B cell (primary cell): ENCODE measurements at regions not wholly inside any gene's neighbourhood (a gene's known extent, or its start where the extent isn't known, plus 50 kb on each side); places are given as distances from the start of the nearest gene placed in this dataset.

Experiments used
- ATAC-seq: fragments of 200-7000 bp; cut with Tn5 transposase; one replicate; pipeline ENCODE4 v1.10.0; 2021; ENCODE audit warnings: low read depth, mild to moderate bottlenecking, moderate number of reproducible peaks, moderate library complexity
- CTCF ChIA-PET: fragments of 350-600 bp; sonication (Branson Sonifier 250); formaldehyde crosslinking; loops from one replicate; lab custom pipeline; 2021; ENCODE audit warnings: antibody characterized with exemption, inconsistent platforms; lab: Charles Lee
- POLR2A ChIA-PET: fragments of 350-600 bp; sonication (Branson Sonifier 250); formaldehyde crosslinking; loops from one replicate; lab custom pipeline; 2021; ENCODE audit warnings: antibody characterized with exemption; lab: Charles Lee
- DNase-seq: peaks from one replicate; pipeline ENCODE4 v3.0.0; 2013
- H2AFZ ChIP-seq: 2 replicates; pipeline ENCODE4 v1.6.1; 2012; ENCODE audit warnings: mild to moderate bottlenecking, low read depth, low read length; ENCODE audit not compliant: insufficient read depth, poor library complexity, severe bottlenecking
- H3K27ac ChIP-seq, 2 donors: 1 replicate in 1 of 2; 2 replicates in 1 of 2; pipeline ENCODE4 v1.5.1; 2012 to 2013; ENCODE audit warnings: low read length in 2 of 2, mild to moderate bottlenecking in 2 of 2, moderate library complexity in 1 of 2
- H3K27me3 ChIP-seq, 4 experiments: fragments of 200-600 bp in 1 of 4; sonication (generic) in 1 of 4; replicated peaks in 1 of 4; 1 replicate in 2 of 4; 2 replicates in 2 of 4; pipeline versions ENCODE4 v1.6.1 to v1.7.0; 2013 to 2016; ENCODE audit warnings: low read length in 3 of 4, mild to moderate bottlenecking in 2 of 4, mixed read lengths in 1 of 4, moderate library complexity in 1 of 4; ENCODE audit not compliant: insufficient read depth in 4 of 4, control insufficient read depth in 3 of 4; ENCODE audit errors: control extremely low read depth in 1 of 4
- H3K36me3 ChIP-seq, 2 experiments: replicated peaks in 1 of 2; 1 replicate in 1 of 2; 2 replicates in 1 of 2; pipeline versions ENCODE4 v1.6.1 to v1.7.1; 2013; ENCODE audit warnings: low read length in 1 of 2; ENCODE audit not compliant: insufficient read depth in 2 of 2, control insufficient read depth in 1 of 2; ENCODE audit errors: control extremely low read depth in 1 of 2, extremely low read depth in 1 of 2
- H3K4me1 ChIP-seq, 2 donors: fragments of 200-600 bp in 1 of 2; sonication (generic) in 1 of 2; 1 replicate in 1 of 2; 2 replicates in 1 of 2; pipeline versions ENCODE4 v1.5.1 to v1.6.1; 2013 to 2017; ENCODE audit warnings: low read length in 2 of 2; ENCODE audit not compliant: control insufficient read depth in 2 of 2, insufficient read depth in 2 of 2
- H3K4me2 ChIP-seq: replicated peaks from 2 replicates; pipeline ENCODE3; 2012; ENCODE audit warnings: mild to moderate bottlenecking, low read depth, low read length; ENCODE audit not compliant: poor library complexity, severe bottlenecking
- H3K4me3 ChIP-seq, 5 experiments: fragments of 200-600 bp in 1 of 5; sonication (generic) in 1 of 5; 1 replicate in 3 of 5; 2 replicates in 2 of 5; pipeline versions ENCODE4 v1.5.1 to v1.7.0; 2011 to 2016; ENCODE audit warnings: low read length in 4 of 5, mild to moderate bottlenecking in 4 of 5, low read depth in 2 of 5, control low read depth in 1 of 5, moderate library complexity in 1 of 5; ENCODE audit not compliant: insufficient read depth in 1 of 5; ENCODE audit errors: control extremely low read depth in 1 of 5, extremely low read depth in 1 of 5
- H3K79me2 ChIP-seq: fragments of 200-600 bp; sonication (generic); one replicate; pipeline ENCODE4 v1.6.0; 2016; ENCODE audit warnings: low read length; ENCODE audit not compliant: control insufficient read depth, insufficient read depth
- H3K9ac ChIP-seq: fragments of 200-600 bp; sonication (generic); 2 replicates; pipeline ENCODE4 v1.6.1; 2017; ENCODE audit warnings: mild to moderate bottlenecking, low read length, moderate library complexity
- H3K9me3 ChIP-seq, 3 donors: one replicate each; pipeline versions ENCODE4 v1.6.1 to v1.7.1; 2013; ENCODE audit warnings: low read length in 2 of 3; ENCODE audit not compliant: control insufficient read depth in 2 of 3, insufficient read depth in 1 of 3; ENCODE audit errors: control extremely low read depth in 1 of 3
- H4K20me1 ChIP-seq: 2 replicates; pipeline ENCODE4 v1.6.0; 2012; ENCODE audit warnings: mild to moderate bottlenecking, low read length; ENCODE audit not compliant: insufficient read depth, control insufficient read depth, poor library complexity, severe bottlenecking
- H3K27ac Mint-ChIP-seq: one replicate; pipeline ENCODE4 v1.8.0; 2021; ENCODE audit warnings: mixed read lengths
- H3K27me3 Mint-ChIP-seq: one replicate; pipeline ENCODE4 v1.8.0; 2021; ENCODE audit warnings: mixed read lengths
- H3K4me1 Mint-ChIP-seq: one replicate; pipeline ENCODE4 v1.8.0; 2021; ENCODE audit warnings: mixed read lengths
- H3K4me3 Mint-ChIP-seq: one replicate; pipeline ENCODE4 v1.8.0; 2021; ENCODE audit warnings: mixed read lengths
- H3K9me3 Mint-ChIP-seq: one replicate; pipeline ENCODE4 v1.8.0; 2022; ENCODE audit warnings: mixed read lengths; ENCODE audit not compliant: insufficient read depth
- EZH2 ChIP-seq: IDR thresholded peaks from 2 replicates; pipeline ENCODE4 v1.6.1; 2012; ENCODE audit warnings: borderline replicate concordance, low read depth, mild to moderate bottlenecking, moderate library complexity, low read length; ENCODE audit not compliant: insufficient read depth, poor library complexity, severe bottlenecking
- WGBS: methylation state at CpG from one replicate; pipeline ENCODE4 v1.1.5; 2013; ENCODE audit warnings: missing lambda C conversion rate; ENCODE audit not compliant: insufficient coverage; 5-methylcytosine and 5-hydroxymethylcytosine counted together
- intact Hi-C: fragments of 100-400 bp; cut with micrococcal nuclease; formaldehyde crosslinking; loops from one replicate; pipeline ENCODE4 v1.10.0; 2022
- TF ChIP-seq, protein P1 (sequence below): fragments of 200-600 bp; IDR thresholded peaks from one replicate; pipeline ENCODE4 v1.8.0; 2022; ENCODE audit warnings: antibody characterized with exemption, mild to moderate bottlenecking

GRCh38 chr18:61154866-61155265, 178.4 kb upstream of the CDH20 start:
- Histone ChIP-seq H3K9ac (no peak overlapping the region), H3K4me3 (no peak overlapping the region), H3K27me3 (no peaks in the 10 kb centered on the region), H3K4me1 (no peaks in the 10 kb centered on the region), H3K27ac (no peak overlapping the region), H3K36me3 (no peaks in the 10 kb centered on the region), H4K20me1 (no peaks in the 10 kb centered on the region), H2AFZ (no peak overlapping the region), H3K4me2 (no peak overlapping the region), H3K9me3 (no peaks in the 10 kb centered on the region), H3K79me2 (no peaks in the 10 kb centered on the region)
- no peak for ATAC-seq
- CTCF ChIA-PET, result no interaction called here
- intact Hi-C loops, result no loop called here
- H3K4me3 Mint-ChIP-seq, result no peak overlapping the region
- peaks cover 5% of the 10 kb centered on the region for H3K9me3 Mint-ChIP-seq
- POLR2A ChIA-PET, result no interaction called here
- no peaks in the 10 kb centered on the region for H3K4me1 Mint-ChIP-seq
- no peak for DNase-seq
- no peak for TF ChIP-seq EZH2
- TF ChIP-seq, protein P1, sequence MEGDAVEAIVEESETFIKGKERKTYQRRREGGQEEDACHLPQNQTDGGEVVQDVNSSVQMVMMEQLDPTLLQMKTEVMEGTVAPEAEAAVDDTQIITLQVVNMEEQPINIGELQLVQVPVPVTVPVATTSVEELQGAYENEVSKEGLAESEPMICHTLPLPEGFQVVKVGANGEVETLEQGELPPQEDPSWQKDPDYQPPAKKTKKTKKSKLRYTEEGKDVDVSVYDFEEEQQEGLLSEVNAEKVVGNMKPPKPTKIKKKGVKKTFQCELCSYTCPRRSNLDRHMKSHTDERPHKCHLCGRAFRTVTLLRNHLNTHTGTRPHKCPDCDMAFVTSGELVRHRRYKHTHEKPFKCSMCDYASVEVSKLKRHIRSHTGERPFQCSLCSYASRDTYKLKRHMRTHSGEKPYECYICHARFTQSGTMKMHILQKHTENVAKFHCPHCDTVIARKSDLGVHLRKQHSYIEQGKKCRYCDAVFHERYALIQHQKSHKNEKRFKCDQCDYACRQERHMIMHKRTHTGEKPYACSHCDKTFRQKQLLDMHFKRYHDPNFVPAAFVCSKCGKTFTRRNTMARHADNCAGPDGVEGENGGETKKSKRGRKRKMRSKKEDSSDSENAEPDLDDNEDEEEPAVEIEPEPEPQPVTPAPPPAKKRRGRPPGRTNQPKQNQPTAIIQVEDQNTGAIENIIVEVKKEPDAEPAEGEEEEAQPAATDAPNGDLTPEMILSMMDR, result no peak
- no peaks in the 10 kb centered on the region for H3K27me3 Mint-ChIP-seq
- 100% methylated on average over 1 of the region's 3 CpGs for WGBS
- no peak overlapping the region for H3K27ac Mint-ChIP-seq

DNA sequence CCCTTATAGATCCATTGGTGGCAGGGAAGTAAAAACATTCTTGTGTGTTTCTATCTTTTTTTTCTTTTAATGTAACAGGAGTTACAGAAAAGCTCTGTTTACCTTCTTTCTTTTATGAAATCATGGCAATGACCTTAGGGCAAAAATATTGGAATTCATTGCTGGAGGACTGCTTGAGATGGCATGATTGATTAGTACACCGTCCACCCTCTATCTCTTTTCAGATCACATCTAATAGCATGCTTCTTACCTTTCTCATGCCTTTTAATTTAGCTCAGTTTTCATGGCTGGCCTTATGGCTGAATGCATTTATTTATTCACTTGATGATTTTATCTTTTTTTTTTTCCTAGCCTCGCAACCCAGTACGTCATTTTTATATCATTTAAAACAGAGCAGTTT, 177.6 kb upstream of the CDH20 start:
- Mint-ChIP-seq H3K4me3 (no peak overlapping the region), H3K27me3 (no peaks in the 10 kb centered on the region), H3K27ac (no peak overlapping the region), H3K9me3 (peaks cover 5% of the 10 kb centered on the region), H3K4me1 (no peaks in the 10 kb centered on the region)
- no peaks in the 10 kb centered on the region for H4K20me1 ChIP-seq
- H2AFZ ChIP-seq, result no peak overlapping the region
- intact Hi-C loops, result no loop called here
- H3K27me3 ChIP-seq, result no peaks in the 10 kb centered on the region
- no peak overlapping the region for H3K27ac ChIP-seq
- H3K9me3 ChIP-seq, result no peaks in the 10 kb centered on the region
- no peaks in the 10 kb centered on the region for H3K4me1 ChIP-seq
- DNase-seq, result no peak
- H3K4me3 ChIP-seq, result no peak overlapping the region
- POLR2A ChIA-PET, result no interaction called here
- no peaks in the 10 kb centered on the region for H3K36me3 ChIP-seq
- no peak for ATAC-seq
- no peaks in the 10 kb centered on the region for H3K79me2 ChIP-seq
- H3K9ac ChIP-seq, result no peak overlapping the region
- H3K4me2 ChIP-seq, result no peak overlapping the region
- no CpG with 5 or more reads among the region's 3 CpGs for WGBS
- CTCF ChIA-PET, result no interaction called here
- TF ChIP-seq EZH2, result no peak
- TF ChIP-seq, protein P1, result no peak
